ENCODE measurements at regions not wholly inside any gene's neighbourhood (a gene's known extent, or its start where the extent isn't known, plus 50 kb on each side); places are given as distances from the start of the nearest gene placed in this dataset.

GRCh38 chr5:118006219-118006618, 982.1 kb downstream of the DTWD2 start:
- intact Hi-C loops (cut with DNase I) = no loop called here
- no peaks in the 10 kb centered on the region for H3K36me3 ChIP-seq
- 37% methylated on average over 1 of the region's 1 CpG for WGBS
- no peaks in the 10 kb centered on the region for H3K4me1 ChIP-seq (replicated peaks)
- H3K27me3 ChIP-seq (replicated peaks; ENCODE audit: insufficient read depth) = no peaks in the 10 kb centered on the region
- no peak for DNase-seq (ENCODE audit: low spot score)
- H3K27ac ChIP-seq = no peak overlapping the region
- TF ChIP-seq POLR2A (IDR thresholded peaks at IDR 0.05) = no peak
- no peak for TF ChIP-seq POLR2AphosphoS5 (IDR thresholded peaks at IDR 0.05)
- no peak for TF ChIP-seq CTCF (IDR thresholded peaks at IDR 0.05)
- no peak overlapping the region for H3K4me3 ChIP-seq
- H3K9me3 ChIP-seq = no peaks in the 10 kb centered on the region

- H3K9me3 ChIP-seq = no peaks in the 10 kb centered on the region
- no peaks in the 10 kb centered on the region for H3K4me1 ChIP-seq (replicated peaks)
- no peak overlapping the region for H3K27ac ChIP-seq
- H3K36me3 ChIP-seq = no peaks in the 10 kb centered on the region
- no peak for TF ChIP-seq POLR2AphosphoS5 (IDR thresholded peaks at IDR 0.05)
- no peak for TF ChIP-seq CTCF (IDR thresholded peaks at IDR 0.05)
- no peak for TF ChIP-seq POLR2A (IDR thresholded peaks at IDR 0.05)
- no peaks in the 10 kb centered on the region for H3K27me3 ChIP-seq (replicated peaks; ENCODE audit: insufficient read depth)
- WGBS = 86% methylated on average over 3 of the region's 3 CpGs
- H3K4me3 ChIP-seq = no peak overlapping the region
- intact Hi-C loops (cut with DNase I) = no loop called here
- DNase-seq (ENCODE audit: low spot score) = no peak
Measured at GRCh38 chr5:117999939-118000549, 988.3 kb downstream of the DTWD2 start.

- intact Hi-C loops (cut with DNase I) = no loop called here
- Histone ChIP-seq H3K9me3 (no peaks in the 10 kb centered on the region), H3K27me3 (replicated peaks; ENCODE audit: insufficient read depth) (no peaks in the 10 kb centered on the region), H3K4me1 (replicated peaks) (no peaks in the 10 kb centered on the region), H3K27ac (no peak overlapping the region), H3K36me3 (no peaks in the 10 kb centered on the region), H3K4me3 (no peak overlapping the region)
- 28% methylated on average over 2 of the region's 2 CpGs for WGBS
- no peak for TF ChIP-seq CTCF (IDR thresholded peaks at IDR 0.05)
- TF ChIP-seq POLR2A (IDR thresholded peaks at IDR 0.05) = no peak
- no peak for TF ChIP-seq POLR2AphosphoS5 (IDR thresholded peaks at IDR 0.05)
- no peak for DNase-seq (ENCODE audit: low spot score)
Measured at GRCh38 chr5:117982691-117983090, 1005.7 kb downstream of the DTWD2 start.

- TF ChIP-seq CTCF (IDR thresholded peaks at IDR 0.05) (no peak), POLR2AphosphoS5 (IDR thresholded peaks at IDR 0.05) (no peak), POLR2A (IDR thresholded peaks at IDR 0.05) (no peak)
- intact Hi-C loops (cut with DNase I) = no loop called here
- H3K36me3 ChIP-seq = no peaks in the 10 kb centered on the region
- no peak overlapping the region for H3K27ac ChIP-seq
- WGBS = 96% methylated on average over 1 of the region's 1 CpG
- no peaks in the 10 kb centered on the region for H3K4me1 ChIP-seq (replicated peaks)
- H3K4me3 ChIP-seq = no peak overlapping the region
- no peaks in the 10 kb centered on the region for H3K9me3 ChIP-seq
- no peaks in the 10 kb centered on the region for H3K27me3 ChIP-seq (replicated peaks; ENCODE audit: insufficient read depth)
- DNase-seq (ENCODE audit: low spot score) = no peak
Measured at GRCh38 chr5:117973785-117974184, 1014.6 kb downstream of the DTWD2 start.

- Histone ChIP-seq H3K27ac (no peak overlapping the region), H3K4me1 (replicated peaks) (no peaks in the 10 kb centered on the region), H3K36me3 (no peaks in the 10 kb centered on the region), H3K27me3 (replicated peaks; ENCODE audit: insufficient read depth) (no peaks in the 10 kb centered on the region), H3K9me3 (no peaks in the 10 kb centered on the region), H3K4me3 (no peak overlapping the region)
- TF ChIP-seq POLR2A (IDR thresholded peaks at IDR 0.05) (no peak), CTCF (IDR thresholded peaks at IDR 0.05) (no peak), POLR2AphosphoS5 (IDR thresholded peaks at IDR 0.05) (no peak)
- DNase-seq (ENCODE audit: low spot score) = no peak
- intact Hi-C loops (cut with DNase I) = no loop called here
- 91% methylated on average over 3 of the region's 3 CpGs for WGBS
Measured at GRCh38 chr5:117955831-117956230, 1032.5 kb downstream of the DTWD2 start.
